GM18861 (cell line): ENCODE measurements at regions not wholly inside any gene's neighbourhood (a gene's known extent, or its start where the extent isn't known, plus 50 kb on each side); places are given as distances from the start of the nearest gene placed in this dataset.

Experiments used
- ATAC-seq: cut with Tn5 transposase; IDR thresholded peaks from one replicate; pipeline ENCODE4 v1.9.1; 2021; ENCODE audit not compliant: unreplicated experiment

DNA sequence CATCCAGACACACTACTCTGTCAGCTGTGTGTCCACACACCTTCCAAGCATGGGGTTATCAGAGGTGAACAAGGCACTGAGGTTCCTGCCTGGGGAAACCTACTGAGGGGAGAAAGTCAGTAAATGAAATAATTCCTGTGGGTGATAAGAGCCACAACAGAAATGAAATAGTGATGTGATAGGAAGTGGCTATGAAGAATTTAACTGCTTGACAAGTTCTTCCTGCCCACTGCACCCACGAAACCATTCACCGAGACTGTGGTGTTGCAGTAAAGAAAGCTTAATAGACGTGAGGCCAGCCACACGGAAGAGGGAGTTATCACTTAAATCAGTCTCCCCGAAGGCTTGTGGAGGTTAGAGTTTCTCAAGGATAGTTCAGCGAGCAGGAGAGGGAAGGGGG is 353.1 kb downstream of the UQCRFS1 start:
- ATAC-seq: no peak

DNA sequence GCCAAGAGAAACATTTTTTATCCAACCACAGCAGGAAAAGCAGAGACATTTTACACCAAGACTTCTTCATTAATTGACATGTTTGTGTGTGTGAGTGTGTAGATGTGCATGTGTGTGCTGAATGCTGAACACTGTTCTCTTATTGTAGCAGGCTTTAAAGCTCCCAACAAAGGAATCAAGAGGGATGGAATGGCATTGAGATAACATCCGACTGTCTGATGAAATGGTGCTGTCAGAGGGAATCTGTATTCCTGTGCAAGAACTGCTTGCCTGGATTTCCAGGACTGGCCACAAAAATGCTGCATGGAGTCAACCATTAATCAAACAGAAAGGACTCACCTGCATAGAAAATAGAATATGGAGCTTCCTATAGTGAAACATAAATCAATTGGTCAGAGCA is 354.0 kb downstream of the UQCRFS1 start:
- ATAC-seq: no peak

DNA sequence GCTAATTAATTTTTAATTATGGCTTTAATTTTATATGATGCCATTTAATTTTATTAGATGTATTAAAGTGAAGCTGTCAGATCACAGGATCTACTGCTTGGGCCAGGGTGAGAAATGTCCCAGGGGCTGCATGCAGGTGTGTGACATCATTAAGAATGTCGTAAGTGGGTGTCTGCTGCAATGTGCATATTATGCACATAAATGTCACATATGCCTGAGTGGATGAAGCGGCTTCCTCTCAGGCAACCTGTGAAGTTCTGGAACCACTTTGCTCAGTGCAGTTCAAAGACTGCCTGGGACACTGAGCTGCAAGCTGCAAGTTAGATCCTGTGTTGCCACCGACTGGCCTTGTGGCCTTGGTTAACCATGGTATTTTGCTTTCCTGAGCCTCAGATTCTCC is 355.0 kb downstream of the UQCRFS1 start:
- ATAC-seq: no peak

DNA sequence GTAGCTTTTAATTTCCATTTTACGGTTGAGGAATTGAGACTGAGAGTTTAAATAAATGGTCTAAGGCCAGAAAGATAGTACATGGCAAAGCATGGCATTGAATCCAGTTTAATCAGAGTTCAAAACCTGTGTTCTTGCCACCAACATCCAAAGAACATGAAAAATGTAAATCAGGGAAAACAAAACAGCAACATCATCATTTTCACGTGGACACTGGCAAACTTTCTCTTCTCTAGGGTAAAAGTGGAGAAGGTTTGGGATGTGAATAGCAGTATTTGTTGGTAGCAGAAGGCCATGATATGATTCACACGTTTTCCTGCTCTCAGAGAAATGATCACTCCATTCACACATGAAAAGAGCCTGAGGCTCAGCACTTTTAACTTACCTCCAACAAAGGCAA is 357.7 kb downstream of the UQCRFS1 start:
- no peak for ATAC-seq

DNA sequence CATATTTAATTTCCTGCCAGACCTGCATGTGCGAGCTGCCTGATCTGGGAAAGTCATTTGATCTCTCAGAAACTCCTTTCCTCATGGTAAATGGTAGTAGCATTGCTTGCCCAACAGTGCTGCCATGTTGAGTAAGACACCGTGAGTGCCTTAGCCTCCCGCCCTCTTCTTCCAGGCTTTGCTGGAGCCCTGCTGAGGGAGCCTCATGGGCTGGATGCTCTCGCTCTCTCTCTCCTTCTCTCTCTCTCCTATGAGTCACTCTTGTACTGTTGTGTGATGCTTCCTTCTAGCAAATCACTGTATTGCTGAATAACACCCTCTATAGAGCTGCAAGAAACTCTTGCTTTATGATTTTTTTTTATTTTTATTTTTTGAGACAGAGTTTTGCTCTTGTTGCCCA is 365.5 kb downstream of the UQCRFS1 start:
- no peak for ATAC-seq

DNA sequence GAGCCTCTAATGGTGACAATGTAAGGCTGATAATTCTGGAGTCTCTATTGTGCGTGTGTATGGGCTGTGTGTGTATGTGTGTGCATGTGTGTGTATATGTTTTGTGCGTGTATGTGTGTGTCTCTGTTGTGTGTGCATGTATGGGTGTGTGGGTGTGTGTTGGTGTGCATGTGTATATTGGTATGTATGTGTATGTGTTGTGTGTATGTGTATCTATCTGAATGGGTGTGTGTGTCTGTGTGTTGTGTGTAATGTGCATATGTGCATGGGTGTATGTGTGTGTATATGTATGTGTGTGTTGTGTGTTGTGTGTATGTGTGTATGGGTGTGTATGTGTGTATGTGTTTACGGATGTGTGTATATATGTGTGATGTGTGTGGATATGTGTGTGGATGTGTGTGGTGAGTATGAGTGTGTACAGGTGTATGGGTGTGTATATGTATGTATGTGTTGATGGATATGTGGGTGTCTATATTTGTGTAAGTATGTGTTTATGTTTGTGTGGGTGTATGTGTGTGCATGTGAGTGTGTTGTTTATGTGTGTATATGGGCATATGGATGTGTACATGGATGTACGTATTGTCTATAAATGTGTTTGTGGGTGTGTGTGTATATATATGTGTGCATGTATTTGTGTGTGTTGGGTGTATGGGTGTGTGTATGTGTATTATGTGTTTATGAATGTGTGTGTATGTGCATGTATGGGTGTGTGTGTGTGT is 366.7 kb downstream of the UQCRFS1 start:
- no peak for ATAC-seq

DNA sequence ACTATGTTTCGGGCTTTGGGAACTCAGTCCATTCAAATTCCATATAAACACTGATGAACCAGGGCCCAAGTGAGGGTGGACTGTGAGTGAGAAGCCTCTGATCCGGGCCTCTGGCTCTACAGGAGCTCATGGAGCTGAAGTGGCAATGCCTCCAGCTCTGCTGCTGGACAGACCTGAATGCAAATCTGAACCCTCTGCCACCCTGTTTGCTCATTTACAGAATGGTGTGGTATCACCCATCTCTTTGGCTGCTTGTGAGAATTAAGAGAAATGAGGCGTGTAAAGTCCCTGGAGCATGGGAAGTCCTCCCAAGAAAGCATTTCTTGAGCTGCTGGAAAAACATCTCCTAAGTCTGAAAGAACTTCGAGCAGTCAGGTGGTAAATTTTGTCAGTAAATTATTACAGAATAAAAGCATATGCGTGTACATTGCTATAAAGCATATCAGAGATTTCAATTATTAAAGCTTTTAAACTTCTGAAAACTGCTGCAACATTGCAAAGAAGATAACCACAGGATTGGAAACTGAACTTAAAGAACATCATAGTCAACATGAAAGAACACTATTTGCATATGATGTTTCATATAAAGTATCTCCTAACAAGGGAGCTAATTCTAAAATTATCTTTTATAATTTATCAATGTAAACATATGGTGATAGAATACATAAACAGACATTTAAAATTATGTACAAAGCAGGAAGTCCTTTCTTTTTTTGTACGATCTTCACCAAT is 369.0 kb downstream of the UQCRFS1 start:
- no peak for ATAC-seq

DNA sequence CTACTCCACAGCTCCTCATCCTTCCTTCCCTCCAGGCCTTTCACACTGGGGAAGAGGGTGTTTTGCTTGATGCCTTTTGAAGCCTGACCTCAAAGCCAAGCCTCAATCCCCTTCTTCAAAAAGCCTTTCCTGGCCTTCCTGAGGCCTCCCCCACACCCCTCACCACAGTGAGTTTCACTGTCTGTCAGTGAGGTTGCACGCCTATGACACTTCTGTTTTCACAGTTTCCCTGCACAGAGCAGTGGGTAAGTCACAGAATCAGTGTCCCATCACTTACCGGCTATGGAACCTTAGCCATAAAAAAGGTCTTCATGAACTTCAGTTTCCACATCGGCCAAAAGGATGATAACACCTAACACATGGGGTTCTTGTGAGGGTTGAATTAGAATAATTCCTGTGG is 371.4 kb downstream of the UQCRFS1 start:
- no peak for ATAC-seq

DNA sequence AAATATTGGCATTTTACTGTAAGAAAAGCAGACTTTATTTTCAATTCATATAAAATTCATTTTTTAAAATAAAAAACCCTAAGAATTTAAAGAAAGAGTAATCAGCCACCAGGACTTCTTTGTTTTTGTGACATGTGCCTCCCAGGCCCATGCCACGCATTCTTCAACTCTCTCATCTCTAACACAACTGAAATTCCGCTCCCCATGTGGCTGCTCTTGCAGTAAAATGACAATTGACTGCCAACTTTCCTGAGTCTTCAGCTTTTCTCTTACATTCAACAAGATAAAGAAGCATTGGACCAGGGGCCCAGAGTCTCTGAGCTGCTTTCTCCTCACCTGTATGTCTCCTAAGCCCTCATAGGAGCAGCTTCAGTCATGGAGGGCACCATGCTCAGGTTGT is 372.1 kb downstream of the UQCRFS1 start:
- no peak for ATAC-seq

DNA sequence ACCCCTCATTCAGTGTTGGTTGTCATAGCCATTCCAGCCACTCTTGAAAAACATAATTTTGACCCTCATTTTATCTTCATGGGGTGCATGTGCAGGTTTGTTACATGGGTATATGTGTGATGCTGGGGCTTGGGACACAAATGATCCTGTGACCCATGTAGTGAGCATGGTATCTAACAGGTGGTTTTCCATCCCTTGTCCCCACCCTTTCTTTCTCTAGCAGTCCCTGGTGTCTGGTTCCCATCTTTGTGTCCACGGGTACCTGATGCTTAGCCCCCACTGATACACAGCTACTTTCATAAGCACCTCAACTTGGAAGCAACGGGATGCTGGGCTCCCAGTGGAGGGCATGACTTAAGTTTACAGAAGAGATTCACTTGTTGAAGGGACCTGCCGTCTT is 373.5 kb downstream of the UQCRFS1 start:
- no peak for ATAC-seq

DNA sequence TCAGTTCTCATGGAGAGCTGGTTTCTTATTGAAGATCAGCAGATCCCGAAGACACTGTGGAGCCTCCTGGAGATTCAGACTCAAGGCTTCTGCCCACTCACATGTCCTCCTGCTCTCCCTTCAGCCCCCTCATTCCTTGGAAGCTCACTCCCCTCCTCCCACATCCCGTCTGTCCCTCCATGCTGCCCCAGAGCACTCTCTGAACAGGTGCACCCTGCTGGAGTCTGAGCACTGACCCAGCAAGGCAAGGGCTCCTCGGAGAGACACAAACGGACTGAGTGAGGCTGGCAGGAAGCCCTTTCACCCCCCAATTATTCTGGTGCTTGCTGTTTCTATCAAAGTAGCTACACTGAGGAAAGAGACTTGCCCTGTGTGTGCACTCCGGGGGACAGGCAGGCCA is 374.0 kb downstream of the UQCRFS1 start:
- ATAC-seq: no peak

DNA sequence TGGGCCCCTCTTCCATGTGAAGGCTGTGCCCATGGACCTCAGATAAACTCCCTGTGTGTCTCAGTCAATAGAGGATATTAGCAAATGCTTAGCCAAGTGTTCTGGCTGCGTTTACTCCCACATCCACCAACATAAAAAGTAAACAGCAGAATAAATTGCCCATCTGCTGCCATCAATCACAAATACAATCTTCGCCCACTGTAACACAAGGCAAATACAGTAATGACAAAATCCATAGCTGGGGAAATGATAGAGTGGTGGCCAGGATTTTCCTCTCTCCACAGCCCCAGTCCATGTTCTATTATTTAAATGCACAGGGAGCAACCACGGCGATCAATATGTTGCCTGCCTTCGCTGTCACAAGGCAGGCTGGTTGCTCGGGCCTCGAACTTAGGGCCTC is 376.5 kb downstream of the UQCRFS1 start:
- no peak for ATAC-seq

DNA sequence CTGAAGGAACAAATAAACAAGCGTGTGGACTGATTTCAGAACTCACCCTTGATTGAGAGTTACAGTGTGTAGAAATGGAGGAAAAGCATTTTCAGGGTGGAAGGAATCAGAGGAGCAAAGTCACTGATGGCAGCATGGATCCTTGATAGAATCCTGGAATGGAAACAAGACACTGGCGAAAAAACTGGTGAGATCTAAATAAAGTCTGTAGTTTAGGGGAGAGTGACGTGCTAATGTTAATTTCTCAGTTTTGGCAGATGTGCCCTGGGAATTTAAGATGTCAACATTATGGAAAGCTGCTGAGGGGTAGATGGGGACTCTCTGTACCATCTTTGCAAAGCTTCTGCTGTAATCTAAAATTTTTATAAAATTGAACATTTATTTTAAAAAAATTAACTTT is 378.0 kb downstream of the UQCRFS1 start:
- ATAC-seq: no peak

DNA sequence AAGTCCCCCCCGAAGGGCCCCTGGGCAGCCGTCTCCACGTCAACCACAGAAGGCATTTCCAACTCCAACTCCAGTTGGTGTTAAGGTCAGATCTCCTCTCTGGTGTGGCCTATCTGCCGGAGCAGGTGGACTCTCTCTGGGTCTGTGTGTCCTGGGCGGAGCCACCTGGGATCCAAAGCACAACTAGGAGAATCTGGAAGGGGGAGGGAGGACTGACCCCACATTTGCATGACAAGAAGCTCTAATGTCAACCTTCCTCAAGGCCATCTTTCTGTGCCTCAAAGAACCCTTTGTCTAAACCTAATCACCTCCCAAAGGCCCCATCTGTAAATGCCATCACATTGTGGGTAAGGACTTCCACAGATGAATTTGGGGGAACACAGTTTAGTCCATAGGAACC is 381.5 kb downstream of the UQCRFS1 start:
- no peak for ATAC-seq

DNA sequence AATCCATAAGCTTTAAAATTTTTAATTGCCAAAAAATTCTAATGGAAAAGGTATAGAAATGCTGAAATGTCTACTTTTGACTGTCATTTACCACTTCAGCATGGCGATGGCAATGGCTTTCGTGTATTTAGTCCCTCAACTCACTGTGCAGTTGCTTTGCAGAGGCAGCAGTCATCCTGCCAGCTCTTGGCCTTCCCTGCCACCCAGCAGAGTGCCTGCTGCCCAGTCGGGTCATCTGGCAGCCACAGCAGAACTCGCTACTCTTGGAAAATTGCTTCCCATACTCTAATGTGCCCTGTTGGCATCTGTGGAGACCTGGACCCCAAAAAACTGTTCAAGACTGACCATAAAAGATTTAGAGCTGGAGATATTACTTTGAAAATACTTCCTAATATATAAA is 383.2 kb downstream of the UQCRFS1 start:
- ATAC-seq: no peak

DNA sequence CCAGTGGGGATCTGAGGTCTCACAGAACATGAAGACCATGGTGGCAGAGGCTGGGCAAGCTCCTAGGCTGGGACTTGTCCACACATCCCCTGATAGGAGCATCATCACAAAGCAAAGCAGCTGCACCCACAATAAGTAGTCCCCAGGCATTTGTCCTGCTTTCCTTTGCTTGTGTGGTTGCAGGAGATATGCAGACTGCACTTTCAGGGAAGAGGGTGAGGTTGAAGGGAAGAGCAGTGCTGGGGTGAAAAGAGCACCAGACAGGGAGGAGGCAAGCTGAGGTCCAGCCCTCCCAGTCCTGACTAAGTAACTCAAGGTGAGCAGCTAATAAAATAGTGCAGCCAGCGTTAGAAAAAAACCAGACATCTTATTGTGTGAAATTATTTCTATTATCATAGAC is 383.6 kb downstream of the UQCRFS1 start:
- no peak for ATAC-seq

DNA sequence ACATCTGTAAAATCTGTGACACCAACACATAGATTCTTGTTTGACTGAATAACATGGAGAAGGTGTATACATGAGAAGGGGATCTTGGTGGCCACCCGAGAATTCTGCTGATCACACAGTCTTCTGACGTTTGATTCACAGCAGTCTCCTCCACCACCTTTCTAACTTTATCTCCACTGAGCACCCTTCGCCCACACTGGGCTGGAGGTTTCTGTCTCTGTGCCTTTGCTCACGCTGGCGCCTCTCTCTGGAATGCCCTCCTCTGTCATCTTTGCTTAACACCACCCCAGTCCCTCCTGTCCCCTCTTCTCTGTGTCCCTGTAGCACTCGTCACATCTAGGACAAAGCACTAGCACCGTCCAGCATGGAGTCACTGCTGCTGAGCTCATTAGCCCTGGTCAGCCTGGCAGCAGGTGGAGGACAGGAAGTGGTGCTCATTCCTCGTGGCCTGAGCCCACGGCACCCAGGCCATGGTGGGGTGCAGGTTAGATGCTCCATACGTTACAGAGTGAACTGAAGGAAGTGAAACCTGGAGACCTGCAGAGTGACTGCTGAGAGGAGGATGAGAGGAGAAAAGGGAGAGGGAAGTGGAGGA is 384.6 kb downstream of the UQCRFS1 start:
- no peak for ATAC-seq

DNA sequence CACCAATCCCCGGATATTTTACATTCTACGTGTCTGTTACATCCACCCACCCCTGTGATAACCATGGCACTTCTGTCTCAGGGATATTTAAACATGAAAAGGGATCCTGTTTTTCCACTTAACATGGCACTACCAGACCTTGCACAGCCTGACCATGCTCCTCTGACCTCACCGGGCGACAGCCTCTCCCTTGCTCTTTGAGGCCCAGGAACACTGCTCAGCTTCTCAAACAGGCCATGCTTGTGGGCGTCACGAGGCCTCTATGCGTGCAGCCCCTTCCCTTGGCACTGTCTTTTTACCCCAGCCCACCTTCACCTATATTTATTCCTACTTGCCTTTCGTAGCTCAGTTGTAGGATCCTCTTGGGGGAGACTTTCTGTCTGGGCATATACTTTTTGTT is 385.6 kb downstream of the UQCRFS1 start:
- ATAC-seq: no peak

DNA sequence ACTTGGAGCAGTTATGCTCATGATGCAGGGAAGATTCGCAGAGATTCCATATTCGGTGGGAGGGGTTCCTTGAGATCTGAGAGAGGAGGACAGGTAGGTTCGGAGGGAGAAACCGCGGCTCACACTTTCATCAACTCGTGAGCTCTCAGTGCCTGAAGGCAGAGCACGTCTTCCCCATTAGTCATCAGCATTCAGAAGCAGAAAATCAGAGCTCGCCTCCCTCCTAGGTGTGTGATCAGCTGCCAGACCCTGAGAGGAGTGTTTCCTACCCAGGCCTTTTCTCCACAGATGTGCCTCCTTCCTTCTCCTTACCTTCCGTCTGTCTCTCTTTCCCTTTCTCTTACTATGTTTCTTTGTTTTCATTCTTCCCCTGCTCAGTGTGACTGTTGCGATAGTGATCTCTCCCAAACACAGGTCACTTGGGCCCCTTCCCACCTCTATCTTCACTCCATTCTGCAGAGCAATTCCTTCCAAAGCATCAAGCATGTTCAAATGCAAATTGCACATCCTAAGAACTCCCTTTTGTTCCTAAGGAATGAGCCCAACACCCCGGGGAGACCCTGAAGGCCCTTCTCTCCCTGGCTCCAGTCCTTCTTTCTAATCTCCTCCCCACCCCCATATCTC is 389.5 kb downstream of the UQCRFS1 start:
- ATAC-seq: no peak

DNA sequence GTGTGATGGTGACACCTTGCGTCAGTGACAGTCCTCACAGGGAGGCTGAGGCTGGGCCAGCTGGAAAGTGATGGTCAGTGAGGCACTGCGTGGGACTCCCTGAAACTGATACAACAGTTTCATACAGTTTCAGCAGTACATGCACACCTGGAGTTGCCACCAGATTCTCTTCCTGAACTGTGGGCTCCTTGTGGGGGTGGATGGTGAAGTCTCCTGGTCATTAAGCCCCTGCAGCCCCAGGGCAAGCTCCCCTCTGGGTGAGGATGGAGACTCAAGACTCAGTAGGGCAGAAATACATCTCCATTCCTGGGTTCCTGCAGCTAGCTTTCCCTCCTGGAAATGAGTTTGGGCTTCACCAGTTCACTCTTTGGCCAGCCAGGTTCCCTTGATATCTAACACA is 392.7 kb downstream of the UQCRFS1 start:
- ATAC-seq: no peak

DNA sequence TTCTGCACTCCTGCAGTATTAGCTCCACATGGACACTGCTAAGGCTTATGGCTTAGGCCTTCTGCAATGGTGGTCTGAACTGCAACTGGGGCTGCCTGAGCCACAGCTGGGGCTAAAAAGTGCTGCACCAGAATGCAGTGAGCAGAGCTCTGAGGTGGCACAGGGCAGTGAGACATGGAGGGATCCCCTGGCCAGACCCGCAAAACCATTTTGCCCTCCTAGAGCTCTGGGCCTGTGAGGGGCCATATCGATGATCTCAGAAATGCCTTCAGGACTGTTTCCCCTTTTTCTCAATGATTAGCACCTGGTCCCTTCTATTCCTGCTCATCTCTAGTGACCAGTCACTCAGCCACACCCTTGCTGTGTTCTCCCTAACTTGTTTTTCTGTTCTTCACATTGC is 397.7 kb downstream of the UQCRFS1 start:
- no peak for ATAC-seq

DNA sequence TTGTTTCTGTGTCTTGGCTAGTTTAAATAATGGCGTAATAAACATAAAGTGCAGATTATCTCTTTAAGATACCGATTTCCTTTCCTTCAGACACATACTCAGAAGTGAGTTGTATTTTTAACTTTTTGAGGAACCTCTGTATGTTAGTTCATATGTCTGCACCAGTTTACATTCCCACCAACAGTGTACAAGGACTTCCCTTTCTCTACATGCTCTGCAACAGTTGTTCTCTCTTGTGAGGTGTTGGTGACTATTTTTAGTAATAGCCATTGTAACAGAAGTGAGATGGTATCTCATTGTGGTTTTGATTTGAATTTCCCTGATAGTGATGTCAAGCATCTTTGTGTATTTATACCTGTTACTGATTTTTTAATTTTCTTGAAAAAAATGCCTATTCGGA is 418.6 kb downstream of the UQCRFS1 start:
- ATAC-seq: no peak
